Neural crest cell (in vitro differentiated cells): ENCODE measurements at regions not wholly inside any gene's neighbourhood (a gene's known extent, or its start where the extent isn't known, plus 50 kb on each side); places are given as distances from the start of the nearest gene placed in this dataset.

ENCODE experiments used
- DNase-seq: peaks from one replicate; pipeline ENCODE4 v3.0.0; 2021; ENCODE audit warnings: low read depth, mixed read lengths, low spot score
- H3K27ac Mint-ChIP-seq: one replicate; pipeline ENCODE4 v1.8.0; 2021; ENCODE audit warnings: mild to moderate bottlenecking, mixed read lengths; ENCODE audit not compliant: unreplicated experiment
- H3K27me3 Mint-ChIP-seq: 2 replicates; pipeline ENCODE4 v1.8.0; 2021; ENCODE audit warnings: low read depth, mild to moderate bottlenecking, mixed read lengths
- H3K36me3 Mint-ChIP-seq: 2 replicates; pipeline ENCODE4 v1.8.0; 2021; ENCODE audit warnings: low read depth, mild to moderate bottlenecking, mixed read lengths
- H3K4me1 Mint-ChIP-seq: 2 replicates; pipeline ENCODE4 v1.8.0; 2021; ENCODE audit warnings: mixed read lengths
- H3K4me3 Mint-ChIP-seq: one replicate; pipeline ENCODE4 v1.8.0; 2021; ENCODE audit warnings: mild to moderate bottlenecking, mixed read lengths
- H3K9me3 Mint-ChIP-seq: 2 replicates; pipeline ENCODE4 v1.8.0; 2021; ENCODE audit warnings: mixed read lengths
- CTCF ChIP-seq: fragments of 200-600 bp; sonication (generic); conservative IDR thresholded peaks from 2 replicates; pipeline ENCODE4 v1.5.0; 2021; ENCODE audit warnings: antibody characterized with exemption, mild to moderate bottlenecking

GRCh38 chr12:59075968-59076490, 155.7 kb upstream of the LRIG3 start:
- Mint-ChIP-seq H3K27ac (no peak overlapping the region), H3K27me3 (no peaks in the 10 kb centered on the region), H3K36me3 (no peaks in the 10 kb centered on the region), H3K4me1 (peaks cover 17% of the 10 kb centered on the region), H3K9me3 (no peaks in the 10 kb centered on the region), H3K4me3 (no peak overlapping the region)
- no peak for DNase-seq
- TF ChIP-seq CTCF, result no peak

GRCh38 chr12:59075141-59075540, 154.8 kb upstream of the LRIG3 start:
- no peaks in the 10 kb centered on the region for H3K36me3 Mint-ChIP-seq
- no peak for TF ChIP-seq CTCF
- no peaks in the 10 kb centered on the region for H3K9me3 Mint-ChIP-seq
- H3K27ac Mint-ChIP-seq, result no peak overlapping the region
- no peaks in the 10 kb centered on the region for H3K27me3 Mint-ChIP-seq
- no peak for DNase-seq
- no peak overlapping the region for H3K4me3 Mint-ChIP-seq
- H3K4me1 Mint-ChIP-seq, result peaks cover 23% of the 10 kb centered on the region

- Mint-ChIP-seq H3K27me3 (no peaks in the 10 kb centered on the region), H3K4me3 (no peak overlapping the region), H3K4me1 (peaks cover 34% of the 10 kb centered on the region), H3K27ac (peak overlapping the region; percentile 81), H3K36me3 (no peaks in the 10 kb centered on the region), H3K9me3 (no peaks in the 10 kb centered on the region)
- no peak for TF ChIP-seq CTCF
- no peak for DNase-seq
Measured at GRCh38 chr12:59070322-59070933, 150.1 kb upstream of the LRIG3 start.

DNA sequence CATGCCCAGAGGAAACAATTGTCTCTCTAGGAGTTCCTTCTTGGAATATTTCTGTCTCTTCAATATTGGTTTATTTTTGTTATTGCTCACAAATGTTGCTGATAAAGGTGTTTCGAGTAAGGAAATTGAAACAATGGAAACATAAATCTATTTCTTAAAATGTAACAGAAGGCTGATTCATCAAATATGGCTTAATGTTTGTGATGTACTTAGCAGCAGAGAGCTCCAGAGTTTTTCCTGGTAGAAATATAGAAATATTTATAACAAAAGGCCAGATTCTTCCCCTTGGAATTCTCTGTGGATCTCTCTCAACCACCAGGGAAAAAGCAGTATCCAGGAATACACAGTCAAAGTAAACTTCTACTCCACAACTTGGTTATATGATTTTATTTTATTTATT, 149.2 kb upstream of the LRIG3 start:
- TF ChIP-seq CTCF, result no peak
- no peaks in the 10 kb centered on the region for H3K27me3 Mint-ChIP-seq
- H3K9me3 Mint-ChIP-seq, result no peaks in the 10 kb centered on the region
- H3K36me3 Mint-ChIP-seq, result no peaks in the 10 kb centered on the region
- H3K27ac Mint-ChIP-seq, result no peak overlapping the region
- no peak overlapping the region for H3K4me3 Mint-ChIP-seq
- no peak for DNase-seq
- H3K4me1 Mint-ChIP-seq, result peaks cover 34% of the 10 kb centered on the region

DNA sequence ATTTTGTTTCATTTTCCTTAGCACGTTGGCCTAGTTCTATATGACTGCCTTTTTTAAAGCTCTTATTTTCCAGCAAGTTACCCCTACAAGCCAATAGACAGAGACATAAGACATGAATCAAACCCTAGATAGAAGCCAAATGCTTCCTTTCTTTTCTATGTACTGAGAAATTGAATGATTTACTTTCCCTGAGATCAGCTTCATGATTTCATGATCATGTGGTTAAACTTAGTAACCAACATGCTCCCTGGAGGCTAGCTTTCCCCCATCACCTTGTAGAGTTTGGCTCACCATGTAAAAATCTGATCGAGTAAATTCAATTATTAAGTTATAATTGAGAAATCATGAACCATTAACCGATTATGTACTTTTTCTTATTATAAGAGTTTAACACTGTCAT, 148.1 kb upstream of the LRIG3 start:
- Mint-ChIP-seq H3K4me1 (peaks cover 34% of the 10 kb centered on the region), H3K4me3 (no peak overlapping the region), H3K9me3 (no peaks in the 10 kb centered on the region), H3K36me3 (no peaks in the 10 kb centered on the region), H3K27me3 (no peaks in the 10 kb centered on the region), H3K27ac (no peak overlapping the region)
- no peak for TF ChIP-seq CTCF
- no peak for DNase-seq
